K562 (cell line): ENCODE measurements at regions not wholly inside any gene's neighbourhood (a gene's known extent, or its start where the extent isn't known, plus 50 kb on each side); places are given as distances from the start of the nearest gene placed in this dataset.

Source experiments
- ATAC-seq: fragments of 200-7000 bp; cut with Tn5 transposase; 3 replicates; pipeline ENCODE4 v1.9.1; 2020; ENCODE audit warnings: moderate library complexity
- BruUV-seq: library from RNA; stranded (reverse); fragments of 400-500 nt; replicated peaks from 2 replicates; lab custom pipeline; 2021; lab: Mats Ljungman, UMichigan
- CTCF ChIA-PET: fragments of 300-600 bp; formaldehyde crosslinking; extraction: SDS; loops from one replicate; lab custom pipeline; 2021; ENCODE audit warnings: low intra/inter-chr PET ratio; lab: Yijun Ruan, JAX
- POLR2A ChIA-PET: fragments of 300-600, 350-650 bp; sonication (Branson Sonifier 250); formaldehyde crosslinking; extraction: SDS; loops from one replicate; lab custom pipeline; 2021; ENCODE audit warnings: antibody characterized with exemption, inconsistent platforms; lab: Yijun Ruan, JAX
- DNase-seq, 4 experiments: peaks; one replicate each; pipeline versions ENCODE4 v3.0.0 to v3.0.0-alpha.2; 2011 to 2018; ENCODE audit warnings: low spot score in 3 of 4, mixed read lengths in 3 of 4; ENCODE audit errors: extremely low read depth in 1 of 4
- FAIRE-seq: peaks from 2 replicates; lab custom pipeline; 2011; peaks lifted over from hg19 to GRCh38; lab: Jason Lieb, UNC
- H2AFZ ChIP-seq: 2 replicates; pipeline ENCODE4 v1.6.0; 2011; ENCODE audit warnings: low read depth, low read length, control low read depth, inconsistent platforms
- H3K27ac ChIP-seq: fragments of 200-600 bp; 3 replicates; pipeline ENCODE4 v1.8.0; 2011; ENCODE audit warnings: low read depth, mild to moderate bottlenecking, control low read depth, inconsistent platforms, low read length, moderate library complexity, mixed read lengths; ENCODE audit errors: extremely low read depth
- H3K27me3 ChIP-seq, 2 experiments: fragments of 300-600 bp in 1 of 2; 2 replicates in 1 of 2; 3 replicates in 1 of 2; pipeline versions ENCODE4 v1.6.0 to v1.8.0; 2011; ENCODE audit warnings: inconsistent platforms in 2 of 2, low read length in 2 of 2, mild to moderate bottlenecking in 1 of 2, mixed read lengths in 1 of 2, moderate library complexity in 1 of 2; ENCODE audit not compliant: control insufficient read depth in 2 of 2, insufficient read depth in 2 of 2
- H3K36me3 ChIP-seq: fragments of 300-600 bp; 3 replicates; pipeline ENCODE4 v1.8.0; 2011; ENCODE audit warnings: mild to moderate bottlenecking, low read length, inconsistent platforms; ENCODE audit not compliant: control insufficient read depth, insufficient read depth
- H3K4me1 ChIP-seq, 2 experiments: fragments of 200-600 bp in 1 of 2; replicated peaks in 1 of 2; 2 replicates in 1 of 2; 3 replicates in 1 of 2; pipeline versions ENCODE4 v1.5.1 to v1.8.0; 2011; ENCODE audit warnings: inconsistent platforms in 2 of 2, low read length in 2 of 2, mild to moderate bottlenecking in 1 of 2, mixed read lengths in 1 of 2, moderate library complexity in 1 of 2; ENCODE audit not compliant: control insufficient read depth in 2 of 2, insufficient read depth in 2 of 2
- H3K4me2 ChIP-seq: 2 replicates; pipeline ENCODE4 v1.6.1; 2011; ENCODE audit warnings: low read length, control low read depth, inconsistent platforms, mixed read lengths; ENCODE audit not compliant: insufficient read depth
- H3K4me3 ChIP-seq: fragments of 200-600 bp; sonication (generic), shearing (Covaris generic); 2 replicates; pipeline ENCODE4 v1.5.1; 2016; ENCODE audit warnings: control low read depth, inconsistent platforms
- H3K79me2 ChIP-seq: fragments of 200-600 bp; 3 replicates; pipeline ENCODE4 v1.8.0; 2011; ENCODE audit warnings: low read length, inconsistent platforms; ENCODE audit not compliant: control insufficient read depth, insufficient read depth
- H3K9ac ChIP-seq, 2 experiments: 2 replicates each; pipeline versions ENCODE4 v1.6.0 to v1.6.1; 2011; ENCODE audit warnings: low read depth in 2 of 2, low read length in 2 of 2, control low read depth in 1 of 2, inconsistent platforms in 1 of 2, mild to moderate bottlenecking in 1 of 2, mixed read lengths in 1 of 2; ENCODE audit not compliant: insufficient read depth in 1 of 2
- H3K9me1 ChIP-seq: one replicate; pipeline ENCODE4 v1.6.0; 2011; ENCODE audit warnings: inconsistent platforms, mild to moderate bottlenecking, low read length, moderate library complexity; ENCODE audit not compliant: control insufficient read depth, insufficient read depth
- H3K9me3 ChIP-seq: replicated peaks from 2 replicates; pipeline ENCODE4 v1.5.1; 2011; ENCODE audit warnings: low read depth, low read length, inconsistent platforms; ENCODE audit not compliant: control insufficient read depth, insufficient read depth
- H4K20me1 ChIP-seq: replicated peaks from 2 replicates; pipeline ENCODE4 v1.6.1; 2011; ENCODE audit warnings: low read length, inconsistent platforms, mixed read lengths; ENCODE audit not compliant: control insufficient read depth, insufficient read depth
- GATAD2A ChIP-seq: fragments of 450-650 bp; IDR thresholded peaks from 2 replicates; pipeline ENCODE4 v1.6.1; 2017
- ILF3 ChIP-seq: fragments of 450-650 bp; IDR thresholded peaks from 2 replicates; pipeline ENCODE4 v1.6.1; 2018; ENCODE audit warnings: antibody characterized with exemption, mild to moderate bottlenecking, moderate library complexity, borderline replicate concordance
- NR2F6 ChIP-seq: fragments of 450-650 bp; formaldehyde crosslinking; IDR thresholded peaks from 2 replicates; pipeline ENCODE4 v1.4.0; 2020; ENCODE audit warnings: mild to moderate bottlenecking
- PHB2 ChIP-seq: fragments of 450-650 bp; IDR thresholded peaks from 2 replicates; pipeline ENCODE4 v1.6.1; 2017; ENCODE audit warnings: low read depth
- SIX5 ChIP-seq, 2 experiments: IDR thresholded peaks; 2 replicates each; pipeline ENCODE4 v1.6.1; 2011; ENCODE audit warnings: low read length in 2 of 2, borderline replicate concordance in 1 of 2, low read depth in 1 of 2, mild to moderate bottlenecking in 1 of 2, moderate library complexity in 1 of 2; ENCODE audit not compliant: insufficient read depth in 1 of 2
- TBL1XR1 ChIP-seq, 2 experiments: IDR thresholded peaks; 2 replicates each; pipeline ENCODE4 v1.6.1; 2012; ENCODE audit warnings: improper control_type of control experiment in 2 of 2, low read length in 2 of 2, mild to moderate bottlenecking in 1 of 2
- ZBTB26 ChIP-seq: fragments of 450-650 bp; formaldehyde crosslinking; IDR thresholded peaks from 2 replicates; pipeline ENCODE4 v1.4.0; 2022; ENCODE audit warnings: missing genetic modification characterization
- WGBS: fragments of 100-300 bp; shearing (Covaris generic); methylation state at CpG from one replicate; pipeline ENCODE4 v1.1.6; 2016; ENCODE audit warnings: low coverage, mixed read lengths; ENCODE audit not compliant: insufficient coverage; ENCODE audit errors: missing lambda C conversion rate; 5-methylcytosine and 5-hydroxymethylcytosine counted together
- in situ Hi-C: fragments of 300-500 bp; cut with MboI; formaldehyde crosslinking; loops from 4 replicates; pipeline ENCODE4 v1.15.0; 2018; ENCODE audit warnings: inconsistent platforms, mixed read lengths
- intact Hi-C: fragments of 100-400 bp; cut with micrococcal nuclease; formaldehyde crosslinking; loops from 2 replicates; pipeline ENCODE4 v1.14.2; 2022

- no peaks in the 10 kb centered on the region for H3K4me1 ChIP-seq
- no TSS peak for BruUV-seq
- no peaks in the 10 kb centered on the region for H3K79me2 ChIP-seq
- in situ Hi-C loops (no loop called here), intact Hi-C loops (no loop called here)
- no peak for TF ChIP-seq TBL1XR1 (IDR thresholded peaks at IDR 0.05; ENCODE audit: low read length in 2 of 2)
- TF ChIP-seq PHB2, result no peak
- TF ChIP-seq ILF3, result no peak
- no peak for TF ChIP-seq NR2F6 (CRISPR knock-in tag)
- TF ChIP-seq ZBTB26 (CRISPR knock-in tag), result no peak
- TF ChIP-seq GATAD2A, result no peak
- TF ChIP-seq SIX5 (IDR thresholded peaks at IDR 0.05; ENCODE audit: borderline replicate concordance in 1 of 2, insufficient read depth in 1 of 2, low read depth in 1 of 2, low read length in 2 of 2), result no peak
- H3K27ac ChIP-seq, result no peak overlapping the region
- no peaks in the 10 kb centered on the region for H4K20me1 ChIP-seq
- H3K4me3 ChIP-seq, result no peak overlapping the region
- no peaks in the 10 kb centered on the region for H3K27me3 ChIP-seq
- no peak overlapping the region for H3K4me2 ChIP-seq
- DNase-seq (no peak), FAIRE-seq (no peak), ATAC-seq (no peak)
- POLR2A ChIA-PET, result no interaction called here
- no peak overlapping the region for H3K9ac ChIP-seq
- WGBS, result 7% methylated on average over 1 of the region's 1 CpG
- no peak overlapping the region for H2AFZ ChIP-seq
- H3K9me1 ChIP-seq, result no peaks in the 10 kb centered on the region
- H3K9me3 ChIP-seq, result no peaks in the 10 kb centered on the region
- H3K36me3 ChIP-seq, result no peaks in the 10 kb centered on the region
- CTCF ChIA-PET, result no interaction called here
Observed at GRCh38 chr1:60292140-60292539, 218.6 kb upstream of the C1orf87 start.
